HepG2 (cell line): ENCODE measurements at regions not wholly inside any gene's neighbourhood (a gene's known extent, or its start where the extent isn't known, plus 50 kb on each side); places are given as distances from the start of the nearest gene placed in this dataset.

Experiments
- CBFB ChIP-seq: sonication (generic); formaldehyde crosslinking; IDR thresholded peaks from 2 replicates; pipeline ENCODE4 v1.4.0; 2020; ENCODE audit warnings: missing genetic modification reagents
- KDM5B ChIP-seq: sonication (generic); formaldehyde crosslinking; IDR thresholded peaks from 2 replicates; pipeline ENCODE4 v1.4.0; 2020; ENCODE audit warnings: missing genetic modification reagents, mild to moderate bottlenecking, borderline replicate concordance
- NR2C2 ChIP-seq: sonication (generic); formaldehyde crosslinking; IDR thresholded peaks from 2 replicates; pipeline ENCODE4 v1.4.0; 2020; ENCODE audit warnings: missing genetic modification reagents, mild to moderate bottlenecking, moderate library complexity, borderline replicate concordance
- TCF7 ChIP-seq: sonication (generic); IDR thresholded peaks from 2 replicates; pipeline ENCODE4 v1.6.1; 2016; ENCODE audit warnings: antibody characterized with exemption, low read depth
- ZBTB21 ChIP-seq: sonication (generic); formaldehyde crosslinking; IDR thresholded peaks from 2 replicates; pipeline ENCODE4 v1.4.0; 2020; ENCODE audit warnings: missing genetic modification reagents
- ZNF468 ChIP-seq: sonication (generic); formaldehyde crosslinking; IDR thresholded peaks from 2 replicates; pipeline ENCODE4 v1.8.0; 2022; ENCODE audit warnings: mild to moderate bottlenecking, moderate library complexity, missing genetic modification reagents
- ZNF510 ChIP-seq: sonication (generic); formaldehyde crosslinking; IDR thresholded peaks from 2 replicates; pipeline ENCODE4 v1.4.0; 2020; ENCODE audit warnings: low read depth, mild to moderate bottlenecking, missing genetic modification reagents

GRCh38 chr3:40695848-40696247, 171.1 kb downstream of the ZNF621 start:
- TF ChIP-seq TCF7: no peak
- no peak for TF ChIP-seq CBFB
- TF ChIP-seq ZNF510 (CRISPR knock-in tag): no peak
- no peak for TF ChIP-seq ZNF468 (CRISPR knock-in tag)
- TF ChIP-seq KDM5B (CRISPR knock-in tag): no peak
- TF ChIP-seq NR2C2 (CRISPR knock-in tag): no peak
- TF ChIP-seq ZBTB21 (CRISPR knock-in tag): no peak
